ENCODE measurements at regions not wholly inside any gene's neighbourhood (a gene's known extent, or its start where the extent isn't known, plus 50 kb on each side); places are given as distances from the start of the nearest gene placed in this dataset.

DNA sequence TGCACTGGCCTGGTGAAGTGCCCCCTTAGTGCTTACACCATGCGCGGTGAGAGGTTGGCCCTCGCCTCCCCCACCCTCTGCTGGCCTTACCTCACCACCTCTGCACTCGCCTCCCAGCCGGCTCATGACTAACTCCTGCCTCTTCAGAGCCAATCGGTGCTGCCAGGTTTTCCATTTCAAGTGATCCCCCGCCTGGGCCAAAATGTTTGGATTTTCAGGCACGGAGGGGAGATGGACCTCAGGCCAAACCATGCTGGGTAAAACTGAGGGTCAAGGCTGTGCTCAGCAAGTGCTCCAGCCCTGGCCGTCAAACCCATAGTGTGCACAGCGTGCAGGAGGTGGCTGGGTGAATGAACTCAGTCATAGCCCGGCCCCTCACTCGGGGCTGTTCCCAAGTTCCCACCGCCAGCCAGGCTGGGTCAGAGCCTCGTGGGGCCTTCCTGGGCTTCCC is 175.4 kb downstream of the SEC14L1 start:
- H3K4me1 ChIP-seq (ENCODE audit: low read length) = peaks cover 15% of the 10 kb centered on the region
- no peak overlapping the region for H3K9ac ChIP-seq (ENCODE audit: low read length)
- no peak overlapping the region for H3K27ac ChIP-seq (ENCODE audit: low read length)
- peaks cover 31% of the 10 kb centered on the region for H3K27me3 ChIP-seq (ENCODE audit: low read depth, low read length)
- H3K4me3 ChIP-seq (ENCODE audit: low read length) = no peak overlapping the region
- H3K4me2 ChIP-seq (ENCODE audit: low read length) = no peak overlapping the region
- H4K20me1 ChIP-seq (ENCODE audit: insufficient read depth, low read length) = no peaks in the 10 kb centered on the region
- no peaks in the 10 kb centered on the region for H3K36me3 ChIP-seq (replicated peaks; ENCODE audit: low read depth, low read length)
- no peak overlapping the region for H2AFZ ChIP-seq (ENCODE audit: low read depth, low read length)
- no peak for TF ChIP-seq EZH2phosphoT487 (IDR thresholded peaks at IDR 0.05; ENCODE audit: low read depth)
- TF ChIP-seq, protein P1, sequence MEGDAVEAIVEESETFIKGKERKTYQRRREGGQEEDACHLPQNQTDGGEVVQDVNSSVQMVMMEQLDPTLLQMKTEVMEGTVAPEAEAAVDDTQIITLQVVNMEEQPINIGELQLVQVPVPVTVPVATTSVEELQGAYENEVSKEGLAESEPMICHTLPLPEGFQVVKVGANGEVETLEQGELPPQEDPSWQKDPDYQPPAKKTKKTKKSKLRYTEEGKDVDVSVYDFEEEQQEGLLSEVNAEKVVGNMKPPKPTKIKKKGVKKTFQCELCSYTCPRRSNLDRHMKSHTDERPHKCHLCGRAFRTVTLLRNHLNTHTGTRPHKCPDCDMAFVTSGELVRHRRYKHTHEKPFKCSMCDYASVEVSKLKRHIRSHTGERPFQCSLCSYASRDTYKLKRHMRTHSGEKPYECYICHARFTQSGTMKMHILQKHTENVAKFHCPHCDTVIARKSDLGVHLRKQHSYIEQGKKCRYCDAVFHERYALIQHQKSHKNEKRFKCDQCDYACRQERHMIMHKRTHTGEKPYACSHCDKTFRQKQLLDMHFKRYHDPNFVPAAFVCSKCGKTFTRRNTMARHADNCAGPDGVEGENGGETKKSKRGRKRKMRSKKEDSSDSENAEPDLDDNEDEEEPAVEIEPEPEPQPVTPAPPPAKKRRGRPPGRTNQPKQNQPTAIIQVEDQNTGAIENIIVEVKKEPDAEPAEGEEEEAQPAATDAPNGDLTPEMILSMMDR (IDR thresholded peaks at IDR 0.05; ENCODE audit: low read depth, low read length) = no peak
- H3K79me2 ChIP-seq (ENCODE audit: low read length) = no peaks in the 10 kb centered on the region
- H3K9me3 ChIP-seq (ENCODE audit: insufficient read depth, low read length) = no peaks in the 10 kb centered on the region

DNA sequence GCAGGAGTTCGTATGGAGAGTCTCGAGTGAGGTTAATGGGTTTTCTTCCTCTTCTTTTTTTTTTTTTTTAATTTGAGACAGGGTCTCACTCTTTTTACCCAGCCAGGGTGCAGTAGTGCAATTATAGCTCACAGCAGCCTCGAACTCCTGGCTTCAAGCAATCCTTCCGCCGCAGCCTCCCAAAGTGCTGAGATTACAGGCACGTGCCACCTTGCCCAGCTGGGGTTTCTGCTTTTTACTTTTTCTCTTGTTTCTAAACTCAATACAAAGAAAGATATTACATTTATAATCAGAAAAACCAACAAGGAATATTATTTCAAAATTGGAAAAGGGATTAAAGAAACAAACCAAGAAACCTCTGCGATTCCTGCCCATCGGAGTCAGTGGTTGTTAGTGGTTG is 175.9 kb downstream of the SEC14L1 start:
- H3K9ac ChIP-seq (ENCODE audit: low read length) = no peak overlapping the region
- H3K27me3 ChIP-seq (ENCODE audit: low read depth, low read length) = peaks cover 31% of the 10 kb centered on the region
- H3K4me1 ChIP-seq (ENCODE audit: low read length) = peaks cover 15% of the 10 kb centered on the region
- H3K27ac ChIP-seq (ENCODE audit: low read length) = no peak overlapping the region
- H2AFZ ChIP-seq (ENCODE audit: low read depth, low read length) = no peak overlapping the region
- no peaks in the 10 kb centered on the region for H3K36me3 ChIP-seq (replicated peaks; ENCODE audit: low read depth, low read length)
- no peaks in the 10 kb centered on the region for H4K20me1 ChIP-seq (ENCODE audit: insufficient read depth, low read length)
- H3K9me3 ChIP-seq (ENCODE audit: insufficient read depth, low read length) = no peaks in the 10 kb centered on the region
- no peak overlapping the region for H3K4me2 ChIP-seq (ENCODE audit: low read length)
- no peak overlapping the region for H3K4me3 ChIP-seq (ENCODE audit: low read length)
- no peak for TF ChIP-seq EZH2phosphoT487 (IDR thresholded peaks at IDR 0.05; ENCODE audit: low read depth)
- H3K79me2 ChIP-seq (ENCODE audit: low read length) = no peaks in the 10 kb centered on the region

DNA sequence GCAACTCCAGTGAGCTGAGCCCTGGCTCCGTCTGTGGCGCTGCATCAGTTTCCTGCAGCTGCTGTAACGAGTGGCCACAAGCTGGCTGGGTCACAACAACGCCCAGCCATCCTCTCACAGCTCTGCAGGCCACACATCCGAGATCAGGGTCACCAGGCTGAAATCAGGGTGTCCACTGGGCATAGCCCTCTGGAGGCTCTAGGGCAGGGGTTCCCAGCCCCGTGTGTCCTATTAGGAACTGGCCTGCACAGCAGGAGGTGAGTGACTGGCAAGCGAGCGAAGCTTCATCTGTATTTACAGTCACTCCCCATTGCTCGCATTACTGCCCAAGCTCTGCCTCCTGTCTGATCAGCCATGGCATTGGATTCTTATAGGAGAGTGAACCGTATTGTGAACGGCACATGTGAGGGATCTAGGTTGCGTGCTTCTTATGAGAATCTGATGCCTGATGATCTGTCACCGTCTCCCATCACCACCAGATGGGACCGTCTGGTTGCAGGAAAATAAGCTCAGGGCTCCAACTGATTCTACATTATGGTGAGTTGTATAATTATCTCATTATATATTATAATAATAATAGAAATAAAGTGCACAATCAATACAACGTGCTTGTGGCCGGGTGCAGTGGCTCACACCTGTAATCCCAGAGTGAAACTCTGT is 176.5 kb downstream of the SEC14L1 start:
- Histone ChIP-seq H3K9me3 (ENCODE audit: insufficient read depth, low read length) (no peaks in the 10 kb centered on the region), H3K9ac (ENCODE audit: low read length) (no peak overlapping the region), H2AFZ (ENCODE audit: low read depth, low read length) (no peak overlapping the region), H3K4me2 (ENCODE audit: low read length) (no peak overlapping the region), H3K27ac (ENCODE audit: low read length) (no peak overlapping the region), H3K79me2 (ENCODE audit: low read length) (no peaks in the 10 kb centered on the region), H3K36me3 (replicated peaks; ENCODE audit: low read depth, low read length) (no peaks in the 10 kb centered on the region), H3K27me3 (ENCODE audit: low read depth, low read length) (peaks cover 35% of the 10 kb centered on the region), H3K4me3 (ENCODE audit: low read length) (no peak overlapping the region), H4K20me1 (ENCODE audit: insufficient read depth, low read length) (no peaks in the 10 kb centered on the region), H3K4me1 (ENCODE audit: low read length) (peaks cover 15% of the 10 kb centered on the region)
- TF ChIP-seq EZH2phosphoT487 (IDR thresholded peaks at IDR 0.05; ENCODE audit: low read depth) = no peak
- TF ChIP-seq, protein P1 (IDR thresholded peaks at IDR 0.05; ENCODE audit: low read depth, low read length) = no peak

- Histone ChIP-seq H3K4me3 (ENCODE audit: low read length) (no peak overlapping the region), H3K27ac (ENCODE audit: low read length) (no peak overlapping the region), H3K36me3 (replicated peaks; ENCODE audit: low read depth, low read length) (no peaks in the 10 kb centered on the region), H3K27me3 (ENCODE audit: low read depth, low read length) (peaks cover 43% of the 10 kb centered on the region), H2AFZ (ENCODE audit: low read depth, low read length) (no peak overlapping the region), H4K20me1 (ENCODE audit: insufficient read depth, low read length) (no peaks in the 10 kb centered on the region), H3K9ac (ENCODE audit: low read length) (no peak overlapping the region), H3K4me1 (ENCODE audit: low read length) (peaks cover 15% of the 10 kb centered on the region), H3K79me2 (ENCODE audit: low read length) (no peaks in the 10 kb centered on the region), H3K9me3 (ENCODE audit: insufficient read depth, low read length) (no peaks in the 10 kb centered on the region), H3K4me2 (ENCODE audit: low read length) (no peak overlapping the region)
- TF ChIP-seq, protein P1 (IDR thresholded peaks at IDR 0.05; ENCODE audit: low read depth, low read length) = no peak
- no peak for TF ChIP-seq EZH2phosphoT487 (IDR thresholded peaks at IDR 0.05; ENCODE audit: low read depth)
Observed at GRCh38 chr17:77318021-77318420, 177.3 kb downstream of the SEC14L1 start.

All from OCI-LY3 (cell line).